GM21576 (cell line): ENCODE measurements at regions not wholly inside any gene's neighbourhood (a gene's known extent, or its start where the extent isn't known, plus 50 kb on each side); places are given as distances from the start of the nearest gene placed in this dataset.

Source experiments
- ATAC-seq: cut with Tn5 transposase; IDR thresholded peaks from one replicate; pipeline ENCODE4 v1.9.1; 2021; ENCODE audit warnings: mild to moderate bottlenecking, moderate library complexity; ENCODE audit not compliant: unreplicated experiment

DNA sequence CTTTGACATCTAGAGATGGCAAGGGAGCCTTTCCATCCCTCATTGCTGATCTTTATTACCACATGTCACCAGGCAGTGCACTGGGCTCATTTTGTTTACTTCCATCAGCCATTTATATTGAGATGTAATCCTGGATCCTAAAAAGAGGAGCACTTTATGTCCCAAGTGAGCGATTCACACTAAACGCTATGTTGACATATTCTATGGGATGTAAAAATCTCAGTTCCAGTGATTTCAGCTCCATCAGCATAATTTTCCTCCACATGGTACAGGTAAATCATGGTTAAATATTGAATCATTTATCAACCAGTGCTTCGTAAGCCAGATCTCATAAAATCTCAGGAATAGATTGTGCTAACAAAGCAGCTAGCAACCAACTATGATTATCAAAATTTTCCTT is 634.8 kb upstream of the PLXNA2 start:
- no peak for ATAC-seq

DNA sequence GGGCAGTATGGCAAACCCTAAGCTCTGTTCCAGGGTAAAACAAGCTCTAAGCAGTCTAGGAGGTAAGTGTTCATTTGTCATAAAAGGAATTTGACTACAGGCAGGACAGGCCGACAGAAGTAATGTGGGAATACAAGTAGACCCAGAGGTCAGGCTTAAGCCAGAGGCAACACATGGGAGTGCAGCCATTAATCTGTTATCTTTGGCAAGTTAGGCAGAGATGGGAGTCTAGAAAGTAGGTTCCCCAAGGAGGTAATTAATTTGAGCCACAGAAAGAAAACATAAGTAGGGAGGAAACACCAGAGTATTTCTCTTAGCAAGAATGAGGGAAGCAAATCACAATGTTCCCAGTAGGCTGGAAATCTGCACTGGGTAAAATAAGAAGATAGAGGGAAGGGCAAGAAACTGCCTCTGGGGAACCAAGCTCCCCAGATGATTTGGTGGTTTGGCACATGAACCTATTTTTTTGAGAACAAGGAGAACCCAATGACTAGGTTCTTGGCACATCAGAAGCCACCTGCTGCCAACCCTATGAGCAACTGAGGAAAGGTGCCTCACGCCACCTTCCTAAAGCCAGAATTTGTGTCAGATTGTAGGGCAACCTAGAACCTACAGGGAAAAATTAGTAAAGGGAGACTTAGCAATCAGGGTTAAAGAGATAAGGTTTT is 636.4 kb upstream of the PLXNA2 start:
- no peak for ATAC-seq

DNA sequence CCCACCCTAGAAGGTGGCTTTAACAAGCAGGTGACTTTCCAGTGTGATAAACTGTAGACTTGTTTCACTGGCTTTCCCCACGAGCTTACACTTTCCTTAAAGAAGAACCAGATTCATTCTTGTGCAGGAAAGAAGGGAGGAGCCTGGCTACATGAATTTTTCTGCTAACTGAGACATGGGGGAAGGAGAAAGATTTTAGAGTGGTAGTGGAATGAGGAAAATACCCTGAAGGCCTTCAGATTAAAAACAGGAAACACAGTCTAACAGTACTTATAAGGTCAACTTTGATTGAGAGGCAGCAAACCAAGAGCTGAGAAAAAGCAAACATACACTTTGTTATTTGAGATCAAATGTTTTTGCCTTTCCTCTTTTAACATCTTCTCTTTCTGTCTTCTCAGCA is 640.9 kb upstream of the PLXNA2 start:
- ATAC-seq = no peak

DNA sequence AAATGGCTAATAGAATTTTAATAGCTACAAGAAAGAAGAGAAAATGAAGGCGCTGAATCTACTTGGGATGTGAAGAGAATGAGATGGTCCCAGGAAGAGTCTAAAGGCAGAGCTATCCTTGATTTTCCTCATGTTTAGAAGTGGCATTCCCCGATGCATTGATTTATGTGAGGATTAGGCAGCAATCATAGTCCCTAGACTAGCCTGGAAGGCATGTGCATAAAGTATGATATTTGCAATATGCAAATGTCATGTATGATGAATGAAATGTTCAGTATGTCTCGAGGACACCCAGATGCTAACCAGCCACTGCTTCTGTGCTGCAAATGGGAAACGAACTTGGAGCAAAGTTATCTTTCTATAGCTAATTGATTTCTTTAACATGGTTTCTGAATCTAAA is 641.5 kb upstream of the PLXNA2 start:
- ATAC-seq = no peak

DNA sequence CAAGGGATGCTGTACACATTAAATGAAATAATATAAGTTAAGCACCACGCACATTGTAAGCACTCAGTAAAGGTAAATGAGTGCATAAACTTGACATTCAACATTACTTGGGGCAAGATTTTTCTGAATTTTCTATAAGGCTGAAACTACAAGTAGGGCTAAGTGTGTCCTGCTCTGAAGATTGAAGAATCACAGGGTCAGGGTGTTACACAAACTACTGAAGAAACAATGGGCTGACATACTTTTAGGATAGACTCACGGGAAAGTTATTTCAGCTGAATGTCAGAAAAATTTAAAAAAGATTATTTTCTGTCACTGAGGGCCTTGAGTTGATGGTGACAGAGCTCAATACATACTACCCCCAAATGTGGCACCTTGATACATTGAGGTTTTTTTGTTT is 644.2 kb upstream of the PLXNA2 start:
- no peak for ATAC-seq

DNA sequence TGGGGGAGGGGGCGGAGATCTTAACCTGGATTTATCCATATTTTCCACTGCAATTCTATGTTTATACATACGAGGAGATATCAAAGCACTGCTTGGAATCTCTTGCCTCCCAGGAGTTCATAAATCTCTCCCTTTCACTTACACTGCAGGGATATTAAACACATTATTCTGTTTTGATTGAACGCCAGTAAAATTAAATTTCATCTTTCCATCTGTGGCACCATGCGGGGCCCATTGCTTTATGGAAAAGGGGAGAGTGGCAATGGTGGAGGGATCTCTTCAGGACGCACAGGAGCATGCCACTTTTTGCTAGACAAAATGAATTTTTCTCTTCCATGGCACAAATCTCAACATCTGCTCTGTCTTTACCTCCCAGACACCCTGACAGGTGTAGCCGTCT is 648.0 kb upstream of the PLXNA2 start:
- no peak for ATAC-seq

DNA sequence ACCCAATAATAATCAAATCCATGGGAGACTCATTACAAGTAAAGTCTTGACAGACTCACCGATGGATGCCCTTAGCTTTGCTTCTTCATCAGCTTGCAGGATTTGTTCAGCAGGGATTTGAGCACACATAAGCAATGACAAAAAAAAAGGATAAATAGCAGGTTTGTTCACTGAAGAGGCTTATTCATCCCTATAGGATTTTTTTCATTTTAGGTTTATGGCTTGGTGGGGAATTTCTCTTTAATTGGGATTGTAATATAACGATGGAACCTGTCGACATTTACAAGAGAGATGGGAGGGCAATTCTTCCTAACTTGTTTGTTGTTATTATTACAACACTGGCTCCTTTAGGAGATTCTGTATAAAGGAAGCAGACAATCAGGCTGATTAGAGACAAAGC is 649.1 kb upstream of the PLXNA2 start:
- no peak for ATAC-seq

DNA sequence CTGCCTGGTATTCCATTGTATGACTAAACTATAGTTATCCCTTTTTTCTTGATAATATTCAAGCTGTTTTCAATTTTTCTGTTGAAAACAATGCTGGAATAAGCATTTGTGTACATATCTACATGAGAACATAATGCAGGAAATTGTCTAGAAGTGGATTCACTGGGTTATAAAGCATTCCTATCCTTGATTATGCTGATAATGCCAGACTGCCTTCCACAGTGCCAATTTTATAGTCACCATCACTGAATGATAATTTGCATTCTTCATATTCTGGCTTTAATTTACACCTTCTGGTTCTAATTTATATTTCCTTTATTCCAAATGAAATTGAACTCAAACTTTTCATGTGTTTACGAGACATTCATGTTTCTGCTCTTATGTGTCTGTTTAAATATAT is 651.0 kb upstream of the PLXNA2 start:
- ATAC-seq = no peak

DNA sequence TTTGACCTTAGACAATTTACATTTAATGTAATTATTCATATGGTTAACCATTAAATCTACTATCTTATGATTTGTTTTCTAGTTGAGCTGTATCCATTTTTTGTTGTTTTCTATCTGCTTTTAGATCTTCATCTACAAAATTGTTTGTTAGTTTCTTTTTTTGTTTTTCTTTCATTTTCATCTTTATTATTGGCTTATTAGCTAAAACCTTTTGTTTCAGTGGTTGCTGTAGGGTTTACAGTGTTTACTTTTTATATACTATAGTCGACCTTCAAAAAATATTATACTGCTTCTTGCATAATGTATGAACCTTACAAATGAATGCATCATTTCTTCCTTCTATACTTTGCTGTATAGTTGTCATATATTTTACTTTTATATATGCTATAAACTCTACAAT is 651.6 kb upstream of the PLXNA2 start:
- no peak for ATAC-seq

DNA sequence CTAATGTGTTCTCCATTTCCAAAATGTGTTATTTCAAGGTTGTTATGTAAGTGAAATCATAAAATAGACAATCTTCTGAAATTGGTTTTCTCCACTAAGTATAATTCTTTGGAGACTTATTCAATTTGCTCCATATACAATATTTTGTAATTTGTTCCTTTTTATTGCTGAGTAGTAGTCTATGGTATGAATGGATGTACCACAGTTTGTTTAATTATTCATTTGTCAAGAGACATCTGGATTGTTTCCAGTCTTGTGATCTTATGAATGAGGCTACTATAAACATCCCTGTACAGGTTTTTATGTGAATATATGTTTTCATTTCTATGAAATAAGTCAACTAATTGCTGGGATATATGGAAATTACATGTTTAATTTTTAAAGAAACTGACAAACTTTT is 652.6 kb upstream of the PLXNA2 start:
- ATAC-seq = no peak

DNA sequence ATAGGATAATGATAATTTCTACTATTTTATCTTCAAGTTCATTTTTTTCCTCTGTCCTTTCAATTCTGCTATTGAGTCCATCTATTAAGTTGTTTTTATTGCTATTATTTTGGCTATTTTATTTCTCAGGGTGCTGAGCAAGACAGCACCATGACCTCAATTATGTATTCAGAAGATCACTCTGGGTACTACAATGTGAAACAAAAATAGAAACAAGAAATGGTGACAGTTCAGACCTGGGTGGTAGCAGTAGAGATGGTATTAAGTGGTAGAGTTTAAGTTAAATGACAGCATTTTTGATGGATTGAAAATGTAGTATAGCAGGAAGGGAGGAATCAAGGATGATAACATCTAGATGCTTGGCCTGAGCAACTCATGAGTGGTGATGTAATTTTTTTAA is 655.3 kb upstream of the PLXNA2 start:
- ATAC-seq = no peak

DNA sequence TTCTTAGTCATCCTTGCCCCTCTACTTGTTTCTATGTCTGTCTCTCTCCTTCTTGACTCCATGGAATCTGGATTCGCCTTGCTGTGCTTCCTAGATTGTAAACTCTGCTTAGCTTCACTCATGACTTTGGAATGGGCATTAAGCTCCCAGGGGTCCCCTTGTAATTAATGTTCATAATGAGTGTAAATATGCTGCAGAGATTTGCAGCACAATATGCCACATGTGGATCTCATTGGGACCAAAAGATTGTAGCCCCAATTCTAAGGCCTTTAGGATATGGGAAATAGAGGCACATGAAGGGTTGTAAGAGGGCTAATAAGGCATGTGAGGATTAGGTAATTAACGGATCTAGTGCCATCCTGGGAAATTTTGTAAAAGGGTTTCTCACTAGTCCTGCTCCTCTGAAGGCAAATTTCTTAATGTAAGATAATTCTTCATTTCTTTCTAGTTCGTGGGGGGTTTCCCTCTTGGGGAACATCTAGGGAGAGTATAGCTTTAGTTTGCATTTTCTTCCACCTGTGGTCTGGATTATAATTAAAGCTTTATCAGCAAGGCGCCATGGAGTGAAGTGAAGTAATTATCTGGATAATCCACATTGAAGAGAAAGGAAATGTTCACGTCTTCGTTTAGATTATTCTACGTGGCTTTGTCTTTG is 659.2 kb upstream of the PLXNA2 start:
- no peak for ATAC-seq

DNA sequence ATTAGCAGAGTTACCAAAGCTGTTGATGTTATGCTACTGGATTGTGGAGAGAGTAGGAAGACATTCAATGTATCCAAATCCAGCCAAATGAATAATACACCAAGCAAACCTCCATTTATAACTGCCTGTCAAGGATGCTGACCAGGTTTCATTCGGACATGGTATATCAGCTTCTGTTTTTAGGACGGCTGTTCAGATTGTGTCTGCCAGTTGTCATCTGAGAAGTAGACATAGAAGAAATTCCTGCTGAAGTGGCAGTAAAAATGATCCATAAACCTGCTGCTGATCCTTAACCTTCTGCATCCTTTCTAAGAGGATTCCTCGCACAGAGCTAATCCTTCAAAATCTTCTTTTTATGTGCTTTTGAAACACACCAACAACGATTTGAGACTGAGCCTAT is 663.6 kb upstream of the PLXNA2 start:
- ATAC-seq = no peak

DNA sequence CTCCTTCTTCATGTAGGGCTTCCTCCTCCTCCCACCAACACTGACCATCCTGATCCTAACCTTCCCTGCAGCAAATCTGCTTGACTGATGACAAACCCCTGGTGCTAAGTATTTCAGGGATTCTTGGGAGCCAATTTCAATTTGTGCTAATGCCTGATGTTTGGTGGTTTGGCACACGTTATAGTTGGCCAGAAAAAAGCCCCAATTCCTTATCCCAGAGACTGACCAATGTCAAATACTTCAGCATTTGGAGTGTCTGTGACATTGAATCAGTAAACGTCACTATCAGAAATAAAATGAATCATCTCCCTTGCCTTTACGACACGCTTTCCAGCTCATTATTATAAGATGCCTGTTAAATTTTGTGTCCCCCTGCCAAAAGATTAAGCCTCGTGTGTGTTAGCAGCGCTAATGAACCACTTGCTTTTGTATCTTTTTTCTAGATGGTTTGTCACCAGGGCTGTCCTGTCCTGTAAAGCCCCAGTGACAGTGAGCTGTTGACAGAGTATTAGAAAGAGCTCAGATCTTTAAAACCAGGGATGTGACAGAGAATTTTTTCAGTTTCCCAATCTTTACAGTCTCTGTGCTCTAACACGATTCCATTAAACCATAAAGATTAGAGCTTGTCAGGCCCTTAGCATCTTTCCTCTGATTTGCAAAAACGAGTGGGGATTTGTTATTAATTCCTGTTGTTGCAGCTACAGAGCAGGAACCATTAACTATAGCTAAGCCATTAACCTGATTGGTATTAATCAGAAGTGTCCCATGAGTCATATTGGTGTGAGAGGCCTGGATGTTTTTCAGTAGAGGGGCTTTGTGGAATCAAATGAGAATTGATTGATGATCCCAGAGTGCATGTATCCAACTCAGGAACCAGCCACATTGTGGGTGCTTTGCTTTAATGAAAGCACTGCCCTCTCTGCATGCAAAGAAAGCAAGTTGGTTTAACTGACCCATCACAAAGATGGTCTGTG is 665.1 kb upstream of the PLXNA2 start:
- ATAC-seq = no peak

DNA sequence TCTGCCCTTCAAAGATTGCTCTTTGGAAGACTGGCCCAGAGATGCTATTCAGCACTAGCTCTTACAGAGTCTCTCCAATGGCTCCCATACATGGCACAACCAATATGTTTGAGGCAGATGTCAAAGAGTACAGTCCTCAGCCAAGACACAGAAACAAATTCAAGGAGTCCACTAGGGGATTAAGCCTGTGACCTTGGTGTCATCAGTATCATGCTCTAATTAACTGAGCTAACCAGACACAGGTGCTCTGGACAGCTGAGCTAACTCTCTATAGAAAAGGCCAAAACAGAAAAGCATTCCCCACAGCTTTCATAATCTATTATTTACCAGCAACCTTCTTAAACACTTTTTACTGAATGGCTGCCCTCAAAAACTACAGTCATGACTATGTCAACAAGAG is 666.0 kb upstream of the PLXNA2 start:
- no peak for ATAC-seq

DNA sequence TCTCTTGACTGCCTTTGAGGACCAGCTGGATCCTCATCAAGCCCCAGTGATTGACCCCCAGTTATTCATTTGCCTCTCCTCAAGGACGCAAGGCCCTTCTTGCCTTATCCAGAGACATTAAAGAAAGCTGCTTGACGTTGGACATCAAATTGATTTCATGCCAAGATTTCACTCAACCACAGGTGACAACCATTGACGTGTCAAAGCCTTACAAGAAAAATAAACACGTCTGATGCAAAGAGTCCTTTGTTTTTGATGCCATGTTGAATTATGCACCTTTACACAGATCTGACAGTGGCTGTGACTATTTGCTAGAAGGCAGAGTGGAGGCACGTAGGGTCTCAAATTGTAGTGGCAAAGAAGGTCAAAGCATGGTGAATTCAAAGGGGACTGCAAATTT is 666.2 kb upstream of the CAMK1G start:
- ATAC-seq = no peak

DNA sequence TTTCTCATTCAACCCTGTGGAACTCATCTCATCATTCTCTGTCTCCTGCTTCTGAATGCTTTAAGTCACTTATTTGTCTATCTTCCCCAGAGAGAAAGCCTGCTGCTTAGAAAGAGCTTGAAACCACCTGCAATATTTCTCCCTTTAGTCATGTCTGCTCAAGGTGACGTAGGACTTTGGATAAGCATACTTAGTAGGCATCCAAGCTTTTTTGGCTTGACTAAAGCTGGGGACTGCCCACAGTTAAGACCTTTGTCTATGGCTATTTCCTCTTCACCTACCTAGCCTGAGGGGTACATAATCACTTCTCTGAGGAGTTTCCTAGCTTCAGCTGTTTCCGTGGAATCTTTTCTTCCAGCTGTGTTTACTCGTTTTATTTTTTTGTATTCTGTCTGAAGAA is 665.8 kb upstream of the CAMK1G start:
- no peak for ATAC-seq

DNA sequence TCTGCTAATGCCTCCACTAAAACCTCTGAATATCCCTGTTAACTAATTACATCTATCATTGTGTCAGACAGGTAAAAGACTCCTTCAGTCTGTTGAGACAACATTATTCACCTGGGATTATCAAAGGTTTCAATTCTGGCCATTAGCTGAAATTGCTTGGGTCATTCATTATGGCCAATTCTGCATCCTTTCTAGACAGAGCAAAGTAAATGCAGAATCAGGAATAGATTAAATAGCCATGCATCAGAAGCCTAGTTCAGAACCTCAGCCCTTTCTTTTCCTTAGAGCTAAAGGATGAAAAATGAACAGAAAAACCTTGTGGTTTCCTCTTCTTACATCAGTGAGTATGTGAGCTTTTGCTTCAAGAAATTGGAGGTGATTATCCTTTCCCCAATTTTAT is 665.4 kb upstream of the CAMK1G start:
- no peak for ATAC-seq

DNA sequence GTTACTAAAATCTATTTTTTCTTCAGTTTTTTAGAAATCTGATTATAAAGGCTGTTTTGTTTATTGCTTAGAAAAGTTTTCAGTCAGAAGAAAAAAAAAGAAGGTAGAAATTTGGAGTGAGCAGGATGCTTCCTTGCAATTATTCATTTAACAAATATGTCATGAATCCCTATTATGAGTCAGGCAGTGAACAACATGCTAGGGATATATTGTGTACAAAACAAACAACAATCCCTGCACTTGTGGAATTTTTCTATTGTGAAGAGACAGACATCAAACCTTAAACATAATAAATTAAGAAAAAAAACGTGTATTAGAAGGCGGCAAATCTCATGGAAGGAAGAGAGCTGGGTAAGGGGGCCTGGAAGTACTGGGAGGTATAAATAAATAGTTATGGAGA is 664.1 kb upstream of the CAMK1G start:
- no peak for ATAC-seq

DNA sequence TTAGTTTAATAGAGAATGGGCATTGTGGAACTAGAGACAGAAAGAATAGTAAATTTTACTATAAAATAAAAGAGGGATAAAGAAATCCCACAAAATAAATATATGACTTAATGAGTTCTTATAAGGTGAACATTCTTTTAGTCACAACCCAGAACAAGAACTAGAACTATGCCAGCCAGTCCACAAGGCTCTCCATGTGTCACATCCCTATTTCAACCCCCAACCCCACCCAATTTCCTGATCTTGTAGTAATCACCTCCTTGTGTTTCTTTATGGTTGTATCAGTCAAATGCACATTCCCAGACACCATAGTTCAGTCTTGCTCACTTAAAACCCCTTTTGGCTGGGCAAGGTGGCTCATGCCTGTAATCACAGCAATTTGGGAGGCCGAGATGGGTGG is 662.3 kb upstream of the CAMK1G start:
- ATAC-seq = no peak

DNA sequence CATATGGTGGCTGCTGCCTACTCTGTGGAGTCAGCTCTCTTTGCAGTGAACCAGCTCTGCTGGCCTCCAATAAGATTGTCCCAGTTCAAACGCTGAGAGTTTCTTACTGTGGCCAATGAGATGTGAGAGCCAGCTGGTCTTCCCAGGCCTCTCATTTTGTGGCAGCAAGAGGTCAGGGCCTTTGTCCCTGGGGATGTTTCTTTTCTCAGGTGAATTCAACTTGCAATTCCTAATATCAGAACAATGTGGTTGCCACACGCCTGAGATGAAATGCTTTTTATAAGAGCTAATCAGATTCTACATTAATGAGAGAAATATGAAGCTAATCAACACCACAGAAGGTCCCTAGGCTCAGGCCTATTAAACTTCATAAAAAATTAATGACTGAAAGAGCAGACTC is 660.1 kb upstream of the CAMK1G start:
- ATAC-seq = no peak
